ENCODE measurements at regions not wholly inside any gene's neighbourhood (a gene's known extent, or its start where the extent isn't known, plus 50 kb on each side); places are given as distances from the start of the nearest gene placed in this dataset.

GRCh38 chr13:59371229-59371628 lies 792.5 kb downstream of the DIAPH3 start:
- CTCF ChIA-PET, result no interaction called here
- 43% methylated on average over 1 of the region's 1 CpG for WGBS (ENCODE audit: low lambda C conversion rate)
- Histone ChIP-seq H3K27me3 (ENCODE audit: insufficient read depth) (no peaks in the 10 kb centered on the region), H3K79me2 (ENCODE audit: insufficient read depth) (no peaks in the 10 kb centered on the region), H3K4me2 (no peak overlapping the region), H2AFZ (ENCODE audit: low read depth) (no peak overlapping the region), H3K4me1 (ENCODE audit: control insufficient read depth in 1 of 2, insufficient read depth in 2 of 2, low read depth in 1 of 2, low read length in 1 of 2) (peaks cover 0 to 2% of the 10 kb centered on the region in 2 experiments; a peak in 1 of 4 replicates), H3K27ac (ENCODE audit: low read depth in 2 of 2, low read length in 1 of 2) (no peak overlapping the region), H3K36me3 (replicated peaks in 1 of 2; ENCODE audit: control insufficient read depth in 1 of 2, insufficient read depth in 2 of 2, low read length in 1 of 2) (no peaks in the 10 kb centered on the region), H3K9me3 (no peaks in the 10 kb centered on the region), H4K20me1 (ENCODE audit: insufficient read depth) (no peaks in the 10 kb centered on the region), H3K4me3 (ENCODE audit: low read depth in 2 of 2, low read length in 1 of 2) (no peak overlapping the region), H3F3A (replicated peaks; ENCODE audit: insufficient read depth) (no peaks in the 10 kb centered on the region), H3K9me2 (no peaks in the 10 kb centered on the region), H3K9ac (no peak overlapping the region)
- DNase-seq, result no peak
- POLR2A ChIA-PET, result no interaction called here
- TF ChIP-seq RXRA (IDR thresholded peaks at IDR 0.05; ENCODE audit: borderline replicate concordance, low read depth) (no peak), POLR2AphosphoS5 (IDR thresholded peaks at IDR 0.05; ENCODE audit: low read depth, low read length) (no peak), GABPA (IDR thresholded peaks at IDR 0.05; ENCODE audit: low read depth) (no peak), EP300 (IDR thresholded peaks at IDR 0.05; ENCODE audit: borderline replicate concordance in 1 of 2, low read depth in 1 of 2, low read length in 1 of 2) (no peak), FOSL2 (IDR thresholded peaks at IDR 0.05; ENCODE audit: borderline replicate concordance, low read depth) (no peak), NRF1 (IDR thresholded peaks at IDR 0.05; ENCODE audit: low read depth, low read length) (no peak), FOXJ3 (CRISPR knock-in tag; IDR thresholded peaks at IDR 0.05) (no peak), RAD21 (IDR thresholded peaks at IDR 0.05; ENCODE audit: low read length) (no peak), PBX3 (IDR thresholded peaks at IDR 0.05) (no peak), FOXM1 (IDR thresholded peaks at IDR 0.05; ENCODE audit: low read depth) (no peak), MXI1 (IDR thresholded peaks at IDR 0.05; ENCODE audit: low read depth, low read length) (no peak)
- TF ChIP-seq, protein P1, sequence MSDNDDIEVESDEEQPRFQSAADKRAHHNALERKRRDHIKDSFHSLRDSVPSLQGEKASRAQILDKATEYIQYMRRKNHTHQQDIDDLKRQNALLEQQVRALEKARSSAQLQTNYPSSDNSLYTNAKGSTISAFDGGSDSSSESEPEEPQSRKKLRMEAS (IDR thresholded peaks at IDR 0.05; ENCODE audit: low read depth), result no peak
- TF ChIP-seq, protein P2, sequence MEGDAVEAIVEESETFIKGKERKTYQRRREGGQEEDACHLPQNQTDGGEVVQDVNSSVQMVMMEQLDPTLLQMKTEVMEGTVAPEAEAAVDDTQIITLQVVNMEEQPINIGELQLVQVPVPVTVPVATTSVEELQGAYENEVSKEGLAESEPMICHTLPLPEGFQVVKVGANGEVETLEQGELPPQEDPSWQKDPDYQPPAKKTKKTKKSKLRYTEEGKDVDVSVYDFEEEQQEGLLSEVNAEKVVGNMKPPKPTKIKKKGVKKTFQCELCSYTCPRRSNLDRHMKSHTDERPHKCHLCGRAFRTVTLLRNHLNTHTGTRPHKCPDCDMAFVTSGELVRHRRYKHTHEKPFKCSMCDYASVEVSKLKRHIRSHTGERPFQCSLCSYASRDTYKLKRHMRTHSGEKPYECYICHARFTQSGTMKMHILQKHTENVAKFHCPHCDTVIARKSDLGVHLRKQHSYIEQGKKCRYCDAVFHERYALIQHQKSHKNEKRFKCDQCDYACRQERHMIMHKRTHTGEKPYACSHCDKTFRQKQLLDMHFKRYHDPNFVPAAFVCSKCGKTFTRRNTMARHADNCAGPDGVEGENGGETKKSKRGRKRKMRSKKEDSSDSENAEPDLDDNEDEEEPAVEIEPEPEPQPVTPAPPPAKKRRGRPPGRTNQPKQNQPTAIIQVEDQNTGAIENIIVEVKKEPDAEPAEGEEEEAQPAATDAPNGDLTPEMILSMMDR (IDR thresholded peaks at IDR 0.05), result no peak

DNA sequence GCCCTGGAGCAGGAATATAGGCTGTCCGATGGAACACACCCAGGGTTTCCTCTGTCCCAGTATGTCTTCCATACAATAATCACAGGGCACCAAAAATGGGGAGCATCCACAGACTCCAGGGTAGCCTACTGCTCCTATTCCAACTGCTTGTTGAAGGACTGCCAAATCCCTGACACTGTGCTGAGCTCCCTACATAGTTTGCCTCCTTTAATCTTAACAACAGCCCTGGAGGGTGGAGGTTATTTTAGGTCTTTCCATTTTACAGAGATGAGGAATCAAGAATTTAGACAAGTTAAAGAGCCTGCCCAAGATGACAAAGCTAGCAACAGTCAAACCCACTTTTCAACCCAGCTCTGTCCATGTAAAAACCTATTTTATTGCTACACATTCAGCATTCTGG lies 790.4 kb downstream of the DIAPH3 start:
- POLR2A ChIA-PET, result no interaction called here
- CTCF ChIA-PET, result interaction anchor here (0.8 to 1.4 kb wide), 3 partner anchors 10 to 18 kb away, joined by 3 to 4 read pairs (median 3); no protein-coding TSS in a partner anchor

More for the DNA sequence above, 790.4 kb downstream of the DIAPH3 start:
- Histone ChIP-seq H3K4me1 (ENCODE audit: control insufficient read depth in 1 of 2, insufficient read depth in 2 of 2, low read depth in 1 of 2, low read length in 1 of 2) (peaks cover 0 to 2% of the 10 kb centered on the region in 2 experiments; a peak in 1 of 4 replicates), H3K9me2 (no peaks in the 10 kb centered on the region), H3K4me2 (no peak overlapping the region), H3K9me3 (no peaks in the 10 kb centered on the region), H4K20me1 (ENCODE audit: insufficient read depth) (no peaks in the 10 kb centered on the region), H3K36me3 (replicated peaks in 1 of 2; ENCODE audit: control insufficient read depth in 1 of 2, insufficient read depth in 2 of 2, low read length in 1 of 2) (no peaks in the 10 kb centered on the region), H3K4me3 (ENCODE audit: low read depth in 2 of 2, low read length in 1 of 2) (no peak overlapping the region), H3K9ac (no peak overlapping the region), H2AFZ (ENCODE audit: low read depth) (no peak overlapping the region), H3K27ac (ENCODE audit: low read depth in 2 of 2, low read length in 1 of 2) (no peak overlapping the region), H3K79me2 (ENCODE audit: insufficient read depth) (no peaks in the 10 kb centered on the region), H3K27me3 (ENCODE audit: insufficient read depth) (no peaks in the 10 kb centered on the region), H3F3A (replicated peaks; ENCODE audit: insufficient read depth) (no peaks in the 10 kb centered on the region)
- no peak for DNase-seq
- no peak for TF ChIP-seq MEF2A (IDR thresholded peaks at IDR 0.05; ENCODE audit: borderline replicate concordance, low read depth)
- TF ChIP-seq GATA2 (CRISPR knock-in tag; IDR thresholded peaks at IDR 0.05), result no peak
- no peak for TF ChIP-seq RXRA (IDR thresholded peaks at IDR 0.05; ENCODE audit: borderline replicate concordance, low read depth)
- no peak for TF ChIP-seq NFIC (IDR thresholded peaks at IDR 0.05; ENCODE audit: borderline replicate concordance)
- TF ChIP-seq RFX5 (IDR thresholded peaks at IDR 0.05; ENCODE audit: low read length), result no peak
- TF ChIP-seq, protein P3, sequence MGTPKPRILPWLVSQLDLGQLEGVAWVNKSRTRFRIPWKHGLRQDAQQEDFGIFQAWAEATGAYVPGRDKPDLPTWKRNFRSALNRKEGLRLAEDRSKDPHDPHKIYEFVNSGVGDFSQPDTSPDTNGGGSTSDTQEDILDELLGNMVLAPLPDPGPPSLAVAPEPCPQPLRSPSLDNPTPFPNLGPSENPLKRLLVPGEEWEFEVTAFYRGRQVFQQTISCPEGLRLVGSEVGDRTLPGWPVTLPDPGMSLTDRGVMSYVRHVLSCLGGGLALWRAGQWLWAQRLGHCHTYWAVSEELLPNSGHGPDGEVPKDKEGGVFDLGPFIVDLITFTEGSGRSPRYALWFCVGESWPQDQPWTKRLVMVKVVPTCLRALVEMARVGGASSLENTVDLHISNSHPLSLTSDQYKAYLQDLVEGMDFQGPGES (IDR thresholded peaks at IDR 0.05; ENCODE audit: low read depth, low read length), result no peak
- no peak for TF ChIP-seq SMC3 (IDR thresholded peaks at IDR 0.05; ENCODE audit: low read depth, low read length)
- no peak for TF ChIP-seq SIN3A (IDR thresholded peaks at IDR 0.05; ENCODE audit: borderline replicate concordance, low read depth, low read length)
- WGBS (ENCODE audit: low lambda C conversion rate), result 78% methylated on average over 1 of the region's 1 CpG
